SK-N-SH (cell line): ENCODE measurements at regions not wholly inside any gene's neighbourhood (a gene's known extent, or its start where the extent isn't known, plus 50 kb on each side); places are given as distances from the start of the nearest gene placed in this dataset.

Experiments
- CTCF ChIP-seq: fragments of 200-600 bp; sonication (generic); IDR thresholded peaks from 2 replicates; pipeline ENCODE4 v1.6.1; 2017; ENCODE audit warnings: antibody characterized with exemption, mild to moderate bottlenecking, moderate library complexity
- EP300 ChIP-seq, 2 experiments: IDR thresholded peaks; 2 replicates each; pipeline versions ENCODE4 v1.4.0 to v1.6.1; 2012; ENCODE audit warnings: borderline replicate concordance in 1 of 2, low read depth in 1 of 2, low read length in 1 of 2
- EZH2phosphoT487 ChIP-seq: fragments of 200-600 bp; sonication (generic); IDR thresholded peaks from 2 replicates; pipeline ENCODE4 v1.6.1; 2017; ENCODE audit warnings: low read depth, mixed run types, mild to moderate bottlenecking, antibody characterized with exemption, moderate library complexity, borderline replicate concordance
- FOXJ3 ChIP-seq: sonication (generic); formaldehyde crosslinking; IDR thresholded peaks from 2 replicates; pipeline ENCODE4 v1.5.1; 2020; ENCODE audit warnings: mild to moderate bottlenecking, missing genetic modification reagents
- MEF2A ChIP-seq: IDR thresholded peaks from 2 replicates; pipeline ENCODE4 v1.4.0; 2012; ENCODE audit warnings: low read depth, borderline replicate concordance
- NFIC ChIP-seq: IDR thresholded peaks from 2 replicates; pipeline ENCODE4 v1.4.0; 2012; ENCODE audit warnings: borderline replicate concordance
- NRF1 ChIP-seq: IDR thresholded peaks from 2 replicates; pipeline ENCODE4 v1.6.1; 2012; ENCODE audit warnings: low read depth, mild to moderate bottlenecking, low read length
- RFX5 ChIP-seq: IDR thresholded peaks from 2 replicates; pipeline ENCODE4 v1.6.1; 2012; ENCODE audit warnings: mild to moderate bottlenecking, improper control_type of control experiment, low read length
- SIN3A ChIP-seq: IDR thresholded peaks from 2 replicates; pipeline ENCODE4 v1.6.1; 2012; ENCODE audit warnings: low read depth, mild to moderate bottlenecking, low read length, moderate library complexity, borderline replicate concordance
- TAF1 ChIP-seq: IDR thresholded peaks from 2 replicates; pipeline ENCODE4 v1.6.1; 2012; ENCODE audit warnings: low read depth, mild to moderate bottlenecking, low read length, moderate library complexity, borderline replicate concordance
- TF ChIP-seq, protein P1 (sequence below): fragments of 150-350 bp; IDR thresholded peaks from 2 replicates; pipeline ENCODE4 v1.6.1; 2017; ENCODE audit warnings: antibody characterized with exemption, low read length, low read depth, borderline replicate concordance
- TF ChIP-seq, protein P2 (sequence below): IDR thresholded peaks from 2 replicates; pipeline ENCODE4 v1.4.0; 2012; ENCODE audit warnings: low read depth, borderline replicate concordance
- TF ChIP-seq, protein P3 (sequence below): IDR thresholded peaks from 2 replicates; pipeline ENCODE4 v1.6.1; 2012; ENCODE audit warnings: mild to moderate bottlenecking, low read depth, low read length, moderate library complexity
- TF ChIP-seq, protein P4 (sequence below): IDR thresholded peaks from 2 replicates; pipeline ENCODE4 v1.4.0; 2012; ENCODE audit warnings: low read depth

- TF ChIP-seq EZH2phosphoT487 (no peak), FOXJ3 (CRISPR knock-in tag) (no peak), CTCF (no peak), NRF1 (no peak), NFIC (no peak), MEF2A (no peak), SIN3A (no peak), RFX5 (no peak), EP300 (IDR thresholded peaks at IDR 0.05; ENCODE audit: borderline replicate concordance in 1 of 2, low read depth in 1 of 2, low read length in 1 of 2) (no peak), TAF1 (no peak)
- TF ChIP-seq, protein P1, sequence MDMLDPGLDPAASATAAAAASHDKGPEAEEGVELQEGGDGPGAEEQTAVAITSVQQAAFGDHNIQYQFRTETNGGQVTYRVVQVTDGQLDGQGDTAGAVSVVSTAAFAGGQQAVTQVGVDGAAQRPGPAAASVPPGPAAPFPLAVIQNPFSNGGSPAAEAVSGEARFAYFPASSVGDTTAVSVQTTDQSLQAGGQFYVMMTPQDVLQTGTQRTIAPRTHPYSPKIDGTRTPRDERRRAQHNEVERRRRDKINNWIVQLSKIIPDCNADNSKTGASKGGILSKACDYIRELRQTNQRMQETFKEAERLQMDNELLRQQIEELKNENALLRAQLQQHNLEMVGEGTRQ = no peak
- TF ChIP-seq, protein P2, sequence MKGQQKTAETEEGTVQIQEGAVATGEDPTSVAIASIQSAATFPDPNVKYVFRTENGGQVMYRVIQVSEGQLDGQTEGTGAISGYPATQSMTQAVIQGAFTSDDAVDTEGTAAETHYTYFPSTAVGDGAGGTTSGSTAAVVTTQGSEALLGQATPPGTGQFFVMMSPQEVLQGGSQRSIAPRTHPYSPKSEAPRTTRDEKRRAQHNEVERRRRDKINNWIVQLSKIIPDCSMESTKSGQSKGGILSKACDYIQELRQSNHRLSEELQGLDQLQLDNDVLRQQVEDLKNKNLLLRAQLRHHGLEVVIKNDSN = no peak
- TF ChIP-seq, protein P3, sequence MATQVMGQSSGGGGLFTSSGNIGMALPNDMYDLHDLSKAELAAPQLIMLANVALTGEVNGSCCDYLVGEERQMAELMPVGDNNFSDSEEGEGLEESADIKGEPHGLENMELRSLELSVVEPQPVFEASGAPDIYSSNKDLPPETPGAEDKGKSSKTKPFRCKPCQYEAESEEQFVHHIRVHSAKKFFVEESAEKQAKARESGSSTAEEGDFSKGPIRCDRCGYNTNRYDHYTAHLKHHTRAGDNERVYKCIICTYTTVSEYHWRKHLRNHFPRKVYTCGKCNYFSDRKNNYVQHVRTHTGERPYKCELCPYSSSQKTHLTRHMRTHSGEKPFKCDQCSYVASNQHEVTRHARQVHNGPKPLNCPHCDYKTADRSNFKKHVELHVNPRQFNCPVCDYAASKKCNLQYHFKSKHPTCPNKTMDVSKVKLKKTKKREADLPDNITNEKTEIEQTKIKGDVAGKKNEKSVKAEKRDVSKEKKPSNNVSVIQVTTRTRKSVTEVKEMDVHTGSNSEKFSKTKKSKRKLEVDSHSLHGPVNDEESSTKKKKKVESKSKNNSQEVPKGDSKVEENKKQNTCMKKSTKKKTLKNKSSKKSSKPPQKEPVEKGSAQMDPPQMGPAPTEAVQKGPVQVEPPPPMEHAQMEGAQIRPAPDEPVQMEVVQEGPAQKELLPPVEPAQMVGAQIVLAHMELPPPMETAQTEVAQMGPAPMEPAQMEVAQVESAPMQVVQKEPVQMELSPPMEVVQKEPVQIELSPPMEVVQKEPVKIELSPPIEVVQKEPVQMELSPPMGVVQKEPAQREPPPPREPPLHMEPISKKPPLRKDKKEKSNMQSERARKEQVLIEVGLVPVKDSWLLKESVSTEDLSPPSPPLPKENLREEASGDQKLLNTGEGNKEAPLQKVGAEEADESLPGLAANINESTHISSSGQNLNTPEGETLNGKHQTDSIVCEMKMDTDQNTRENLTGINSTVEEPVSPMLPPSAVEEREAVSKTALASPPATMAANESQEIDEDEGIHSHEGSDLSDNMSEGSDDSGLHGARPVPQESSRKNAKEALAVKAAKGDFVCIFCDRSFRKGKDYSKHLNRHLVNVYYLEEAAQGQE = no peak
- TF ChIP-seq, protein P4, sequence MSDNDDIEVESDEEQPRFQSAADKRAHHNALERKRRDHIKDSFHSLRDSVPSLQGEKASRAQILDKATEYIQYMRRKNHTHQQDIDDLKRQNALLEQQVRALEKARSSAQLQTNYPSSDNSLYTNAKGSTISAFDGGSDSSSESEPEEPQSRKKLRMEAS = no peak
Observed at GRCh38 chr1:54471588-54471987, 65.4 kb upstream of the SSBP3 start.
